Erythroblast (primary cell): ENCODE measurements at regions not wholly inside any gene's neighbourhood (a gene's known extent, or its start where the extent isn't known, plus 50 kb on each side); places are given as distances from the start of the nearest gene placed in this dataset.

Experiments used
- DNase-seq, 2 experiments: peaks; one replicate each; lab custom pipeline; 2025; lab: John Stamatoyannopoulos, UW
- GATA1 ChIP-seq: IDR thresholded peaks from 2 replicates; pipeline ENCODE4 v1.6.1; 2011; ENCODE audit warnings: low read depth, mild to moderate bottlenecking, control low read depth, low read length, moderate library complexity
- POLR2A ChIP-seq: IDR thresholded peaks from 2 replicates; pipeline ENCODE4 v1.6.1; 2011; ENCODE audit warnings: mild to moderate bottlenecking, low read length

GRCh38 chr1:229884765-229885164 lies 182.3 kb upstream of the GALNT2 start:
- no peak for TF ChIP-seq POLR2A
- no peak for TF ChIP-seq GATA1

GRCh38 chr1:229885568-229886495 lies 181.2 kb upstream of the GALNT2 start:
- no peak for DNase-seq
- TF ChIP-seq GATA1 (no peak), POLR2A (no peak)

More at GRCh38 chr1:229884765-229885164, 182.3 kb upstream of the GALNT2 start:
- DNase-seq, result peak; percentile 12 to 14

- no peak for DNase-seq
These were observed 180.4 kb upstream of the GALNT2 start for GRCh38 chr1:229886636-229887035.

GRCh38 chr1:229887043-229887822 lies 179.8 kb upstream of the GALNT2 start:
- no peak for DNase-seq
- TF ChIP-seq GATA1, result no peak
- no peak for TF ChIP-seq POLR2A

More at GRCh38 chr1:229886636-229887035, 180.4 kb upstream of the GALNT2 start:
- no peak for TF ChIP-seq POLR2A
- TF ChIP-seq GATA1, result no peak

GRCh38 chr1:229888157-229888556 lies 178.9 kb upstream of the GALNT2 start:
- no peak for TF ChIP-seq GATA1
- TF ChIP-seq POLR2A, result no peak
- DNase-seq, result no peak

- DNase-seq, result no peak
- TF ChIP-seq GATA1 (no peak), POLR2A (no peak)
These were observed 178.5 kb upstream of the GALNT2 start for GRCh38 chr1:229888561-229889001.

GRCh38 chr1:229889031-229889517 lies 178.0 kb upstream of the GALNT2 start:
- TF ChIP-seq GATA1, result no peak
- no peak for TF ChIP-seq POLR2A
- peak in 1 of 2 experiments; percentile 28 for DNase-seq

- TF ChIP-seq POLR2A, result no peak
- DNase-seq, result no peak
These were observed 175.8 kb upstream of the GALNT2 start for GRCh38 chr1:229891227-229891626.

- no peak for DNase-seq
- no peak for TF ChIP-seq GATA1
These were observed 174.4 kb upstream of the GALNT2 start for GRCh38 chr1:229892515-229893117.

- DNase-seq, result no peak
- no peak for TF ChIP-seq POLR2A
- TF ChIP-seq GATA1, result no peak
These were observed 173.1 kb upstream of the GALNT2 start for GRCh38 chr1:229893762-229894444.

GRCh38 chr1:229894532-229894931 lies 172.5 kb upstream of the GALNT2 start:
- no peak for DNase-seq

GRCh38 chr1:229895605-229896004 lies 171.4 kb upstream of the GALNT2 start:
- DNase-seq, result no peak
- TF ChIP-seq POLR2A (no peak), GATA1 (no peak)

More at GRCh38 chr1:229894532-229894931, 172.5 kb upstream of the GALNT2 start:
- TF ChIP-seq GATA1, result no peak
- TF ChIP-seq POLR2A, result no peak

GRCh38 chr1:229896306-229896705 lies 170.7 kb upstream of the GALNT2 start:
- DNase-seq, result no peak
- TF ChIP-seq POLR2A, result no peak
- no peak for TF ChIP-seq GATA1

GRCh38 chr1:229896861-229897260 lies 170.2 kb upstream of the GALNT2 start:
- TF ChIP-seq POLR2A, result no peak
- TF ChIP-seq GATA1, result no peak
- no peak for DNase-seq
